C4-2B (cell line): ENCODE measurements at regions not wholly inside any gene's neighbourhood (a gene's known extent, or its start where the extent isn't known, plus 50 kb on each side); places are given as distances from the start of the nearest gene placed in this dataset.

Source experiments
- ZFX ChIP-seq: fragments of 450-650 bp; IDR thresholded peaks from 2 replicates; pipeline ENCODE4 v1.6.1; 2017
- TF ChIP-seq, protein P1 (sequence below): fragments of 450-650 bp; conservative IDR thresholded peaks from 2 replicates; pipeline ENCODE4 v1.5.1; 2017; ENCODE audit warnings: mild to moderate bottlenecking

DNA sequence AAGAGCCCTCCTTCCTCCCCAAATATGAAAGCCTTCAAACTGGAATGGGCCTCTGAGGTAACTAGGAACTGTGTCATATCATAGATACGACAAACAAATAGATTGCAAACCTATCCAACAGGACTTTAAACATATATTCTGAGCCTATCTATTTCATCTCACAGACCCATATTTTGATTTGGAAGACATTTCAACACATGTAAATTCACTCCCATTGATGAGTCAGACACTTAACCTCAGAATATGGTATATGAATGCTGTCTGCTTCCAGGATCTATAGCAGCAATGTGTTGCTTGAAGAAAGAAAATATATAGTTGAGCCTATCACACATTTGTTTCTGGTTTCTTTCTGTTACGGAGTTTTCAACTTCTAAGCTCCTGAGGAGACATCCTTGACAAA lies 221.9 kb upstream of the SAMSN1 start:
- TF ChIP-seq, protein P1, sequence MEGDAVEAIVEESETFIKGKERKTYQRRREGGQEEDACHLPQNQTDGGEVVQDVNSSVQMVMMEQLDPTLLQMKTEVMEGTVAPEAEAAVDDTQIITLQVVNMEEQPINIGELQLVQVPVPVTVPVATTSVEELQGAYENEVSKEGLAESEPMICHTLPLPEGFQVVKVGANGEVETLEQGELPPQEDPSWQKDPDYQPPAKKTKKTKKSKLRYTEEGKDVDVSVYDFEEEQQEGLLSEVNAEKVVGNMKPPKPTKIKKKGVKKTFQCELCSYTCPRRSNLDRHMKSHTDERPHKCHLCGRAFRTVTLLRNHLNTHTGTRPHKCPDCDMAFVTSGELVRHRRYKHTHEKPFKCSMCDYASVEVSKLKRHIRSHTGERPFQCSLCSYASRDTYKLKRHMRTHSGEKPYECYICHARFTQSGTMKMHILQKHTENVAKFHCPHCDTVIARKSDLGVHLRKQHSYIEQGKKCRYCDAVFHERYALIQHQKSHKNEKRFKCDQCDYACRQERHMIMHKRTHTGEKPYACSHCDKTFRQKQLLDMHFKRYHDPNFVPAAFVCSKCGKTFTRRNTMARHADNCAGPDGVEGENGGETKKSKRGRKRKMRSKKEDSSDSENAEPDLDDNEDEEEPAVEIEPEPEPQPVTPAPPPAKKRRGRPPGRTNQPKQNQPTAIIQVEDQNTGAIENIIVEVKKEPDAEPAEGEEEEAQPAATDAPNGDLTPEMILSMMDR: no peak
- no peak for TF ChIP-seq ZFX
